ENCODE measurements at regions not wholly inside any gene's neighbourhood (a gene's known extent, or its start where the extent isn't known, plus 50 kb on each side); places are given as distances from the start of the nearest gene placed in this dataset.

DNA sequence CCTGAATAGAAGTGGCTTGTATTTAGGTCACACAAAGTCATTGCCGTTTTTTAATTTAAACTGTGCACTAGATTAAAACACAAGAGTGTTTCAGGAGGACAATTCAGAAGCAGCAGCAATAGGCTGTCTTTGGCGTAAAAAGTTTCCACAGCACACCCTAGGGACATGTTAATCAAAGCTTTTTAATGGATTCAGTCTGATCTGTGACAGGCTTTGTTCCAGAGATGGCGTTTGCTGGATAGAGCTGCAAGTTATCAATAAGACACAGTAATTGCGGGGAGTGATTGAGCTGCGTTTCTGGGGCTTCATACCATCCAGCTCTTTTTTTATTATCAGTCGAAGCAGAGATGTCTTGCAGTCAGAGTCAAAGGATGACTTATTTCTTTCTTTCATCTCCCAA lies 300.3 kb downstream of the ZNF608 start:
- ChIA-PET CTCF (interaction anchor here (1.0 kb wide), 1 partner anchor 312 kb away, joined by 3 read pairs; no protein-coding TSS in a partner anchor), POLR2A (no interaction called here)
- Histone ChIP-seq H3K36me3 (ENCODE audit: control insufficient read depth, insufficient read depth, low read length) (no peaks in the 10 kb centered on the region), H3K27me3 (ENCODE audit: control insufficient read depth, insufficient read depth, low read length) (no peaks in the 10 kb centered on the region), H3K4me3 (ENCODE audit: low read depth, low read length) (no peak overlapping the region)
- TF ChIP-seq, protein P1, sequence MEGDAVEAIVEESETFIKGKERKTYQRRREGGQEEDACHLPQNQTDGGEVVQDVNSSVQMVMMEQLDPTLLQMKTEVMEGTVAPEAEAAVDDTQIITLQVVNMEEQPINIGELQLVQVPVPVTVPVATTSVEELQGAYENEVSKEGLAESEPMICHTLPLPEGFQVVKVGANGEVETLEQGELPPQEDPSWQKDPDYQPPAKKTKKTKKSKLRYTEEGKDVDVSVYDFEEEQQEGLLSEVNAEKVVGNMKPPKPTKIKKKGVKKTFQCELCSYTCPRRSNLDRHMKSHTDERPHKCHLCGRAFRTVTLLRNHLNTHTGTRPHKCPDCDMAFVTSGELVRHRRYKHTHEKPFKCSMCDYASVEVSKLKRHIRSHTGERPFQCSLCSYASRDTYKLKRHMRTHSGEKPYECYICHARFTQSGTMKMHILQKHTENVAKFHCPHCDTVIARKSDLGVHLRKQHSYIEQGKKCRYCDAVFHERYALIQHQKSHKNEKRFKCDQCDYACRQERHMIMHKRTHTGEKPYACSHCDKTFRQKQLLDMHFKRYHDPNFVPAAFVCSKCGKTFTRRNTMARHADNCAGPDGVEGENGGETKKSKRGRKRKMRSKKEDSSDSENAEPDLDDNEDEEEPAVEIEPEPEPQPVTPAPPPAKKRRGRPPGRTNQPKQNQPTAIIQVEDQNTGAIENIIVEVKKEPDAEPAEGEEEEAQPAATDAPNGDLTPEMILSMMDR (IDR thresholded peaks at IDR 0.05; ENCODE audit: insufficient read depth, low read depth, low read length) = no peak
- no peak for DNase-seq (ENCODE audit: low read depth)

DNA sequence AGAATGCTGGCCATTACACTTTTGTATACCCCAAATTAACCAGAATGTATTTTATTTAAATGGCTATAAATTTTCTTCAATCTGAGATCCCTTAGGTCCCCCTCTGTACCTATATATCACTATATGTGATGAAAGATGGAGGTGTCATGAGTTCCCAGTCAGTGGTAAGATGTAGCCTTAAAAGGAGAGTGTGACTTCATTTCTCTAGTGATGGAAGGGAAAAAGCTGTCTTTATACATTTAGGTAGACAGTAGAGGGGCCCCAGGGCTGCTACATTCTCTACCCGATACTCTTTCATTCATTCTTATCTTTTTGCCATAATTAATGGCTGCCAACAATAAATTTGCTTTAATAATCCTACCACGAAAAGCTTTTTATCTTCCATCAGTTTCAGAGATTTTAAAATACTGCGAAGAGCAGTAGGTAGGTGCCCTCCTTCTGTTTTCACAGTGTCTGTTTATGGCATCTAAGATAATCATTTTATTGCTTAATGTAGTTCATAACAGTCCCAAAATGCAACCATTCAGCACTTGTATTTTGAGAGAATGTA lies 301.3 kb downstream of the ZNF608 start:
- TF ChIP-seq, protein P1 (IDR thresholded peaks at IDR 0.05; ENCODE audit: insufficient read depth, low read depth, low read length) = no peak
- DNase-seq (ENCODE audit: low read depth) = no peak
- CTCF ChIA-PET = interaction anchor here (1.0 kb wide), 1 partner anchor 313 kb away, joined by 3 read pairs; no protein-coding TSS in a partner anchor
- H3K4me3 ChIP-seq (ENCODE audit: low read depth, low read length) = no peak overlapping the region
- POLR2A ChIA-PET = no interaction called here
- H3K27me3 ChIP-seq (ENCODE audit: control insufficient read depth, insufficient read depth, low read length) = no peaks in the 10 kb centered on the region
- no peaks in the 10 kb centered on the region for H3K36me3 ChIP-seq (ENCODE audit: control insufficient read depth, insufficient read depth, low read length)

DNA sequence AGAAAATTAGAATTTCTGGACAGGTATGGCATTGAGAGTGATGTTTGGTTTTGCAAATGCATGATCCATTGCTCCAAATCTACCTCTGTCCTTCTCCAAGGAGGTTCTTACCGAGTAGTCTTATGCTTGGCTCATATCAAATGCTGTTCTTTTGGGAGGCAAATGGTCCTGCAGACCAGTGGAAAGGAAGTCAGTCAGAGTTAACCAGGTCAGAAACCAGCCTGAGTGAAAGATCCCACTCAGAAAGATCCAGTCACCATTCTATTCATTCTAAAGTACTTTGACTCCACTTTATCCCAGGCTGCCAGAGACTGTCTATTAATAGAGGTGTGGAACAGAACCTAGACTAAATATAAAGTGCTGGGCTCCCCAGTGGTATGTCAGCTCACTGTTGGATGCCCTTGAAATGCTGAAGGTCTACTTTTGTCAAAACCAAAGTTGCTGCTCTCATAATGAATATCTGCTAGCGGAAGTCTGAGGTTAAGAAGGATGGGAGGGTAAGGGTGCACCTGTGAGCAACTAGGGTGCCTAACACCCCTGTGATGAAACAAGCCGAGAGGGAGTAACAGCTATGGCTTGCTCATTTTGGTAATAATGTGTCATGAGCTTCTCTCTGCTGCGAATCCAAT lies 302.2 kb downstream of the ZNF608 start:
- CTCF ChIA-PET = no interaction called here
- Histone ChIP-seq H3K4me3 (ENCODE audit: low read depth, low read length) (no peak overlapping the region), H3K27me3 (ENCODE audit: control insufficient read depth, insufficient read depth, low read length) (no peaks in the 10 kb centered on the region), H3K36me3 (ENCODE audit: control insufficient read depth, insufficient read depth, low read length) (no peaks in the 10 kb centered on the region)
- POLR2A ChIA-PET = no interaction called here
- no peak for DNase-seq (ENCODE audit: low read depth)
- TF ChIP-seq, protein P1 (IDR thresholded peaks at IDR 0.05; ENCODE audit: insufficient read depth, low read depth, low read length) = no peak

DNA sequence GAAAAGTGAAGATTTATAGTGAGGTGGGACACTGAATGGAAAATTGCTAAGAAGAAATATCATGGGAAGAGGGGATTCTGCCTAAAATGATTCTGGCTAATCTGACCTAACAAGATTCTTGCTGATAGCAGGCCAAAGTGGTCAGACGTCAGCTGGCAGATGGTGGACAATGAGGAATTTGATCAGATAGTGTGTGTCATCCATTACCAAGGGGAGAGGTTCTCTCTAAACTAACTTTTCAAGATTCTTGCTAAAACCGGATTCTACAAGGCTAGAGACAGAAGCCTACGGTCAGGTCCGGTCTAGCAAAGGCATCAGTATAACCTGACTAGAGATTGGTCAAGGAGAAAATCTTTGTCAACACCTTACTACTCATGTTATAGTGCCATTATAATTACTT lies 306.0 kb downstream of the ZNF608 start:
- Histone ChIP-seq H3K36me3 (ENCODE audit: control insufficient read depth, insufficient read depth, low read length) (no peaks in the 10 kb centered on the region), H3K4me3 (ENCODE audit: low read depth, low read length) (no peak overlapping the region), H3K27me3 (ENCODE audit: control insufficient read depth, insufficient read depth, low read length) (no peaks in the 10 kb centered on the region)
- TF ChIP-seq, protein P1 (IDR thresholded peaks at IDR 0.05; ENCODE audit: insufficient read depth, low read depth, low read length) = no peak
- POLR2A ChIA-PET = no interaction called here
- no peak for DNase-seq (ENCODE audit: low read depth)
- CTCF ChIA-PET = no interaction called here

DNA sequence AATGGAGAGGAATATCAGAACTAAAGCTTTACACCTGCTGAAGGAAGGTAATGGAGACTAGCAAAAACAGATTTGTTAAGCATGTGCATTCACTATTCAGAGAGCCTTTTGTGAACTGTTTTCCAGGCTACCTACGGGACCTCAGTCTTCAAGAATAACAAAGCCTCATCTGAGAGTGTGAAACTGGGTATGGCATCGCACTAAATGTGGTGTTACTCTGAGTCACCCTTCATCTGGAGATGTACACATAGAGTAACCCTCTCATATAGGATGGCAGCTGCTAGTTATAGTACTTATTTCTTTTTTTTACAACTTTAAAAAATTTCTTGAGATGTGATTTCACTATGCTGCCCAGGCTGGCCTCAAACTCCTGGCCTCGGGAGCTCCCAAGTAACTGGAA lies 306.8 kb downstream of the ZNF608 start:
- TF ChIP-seq, protein P1 (IDR thresholded peaks at IDR 0.05; ENCODE audit: insufficient read depth, low read depth, low read length) = no peak
- ChIA-PET POLR2A (no interaction called here), CTCF (no interaction called here)
- Histone ChIP-seq H3K27me3 (ENCODE audit: control insufficient read depth, insufficient read depth, low read length) (no peaks in the 10 kb centered on the region), H3K36me3 (ENCODE audit: control insufficient read depth, insufficient read depth, low read length) (no peaks in the 10 kb centered on the region), H3K4me3 (ENCODE audit: low read depth, low read length) (no peak overlapping the region)
- no peak for DNase-seq (ENCODE audit: low read depth)
